ENCODE measurements at regions not wholly inside any gene's neighbourhood (a gene's known extent, or its start where the extent isn't known, plus 50 kb on each side); places are given as distances from the start of the nearest gene placed in this dataset.

DNA sequence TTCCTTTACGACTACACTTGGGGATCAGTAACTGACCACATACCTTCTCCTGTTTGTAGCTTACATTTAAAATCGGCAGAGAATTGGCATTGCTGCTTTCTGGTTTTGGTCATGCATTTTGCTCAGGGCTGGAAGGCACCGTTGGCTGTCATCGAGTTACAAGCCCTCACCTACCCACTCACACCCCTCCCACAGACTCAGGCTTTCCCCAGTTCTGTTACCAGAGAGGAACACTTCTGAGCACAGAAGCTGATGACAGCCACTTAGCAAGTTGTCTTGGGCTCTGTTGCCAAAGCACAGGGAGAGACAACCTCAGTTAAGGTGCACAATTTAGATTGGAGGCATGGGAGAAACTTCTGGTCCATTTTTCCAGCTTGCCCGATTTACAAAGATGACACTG lies 204.8 kb upstream of the TOPAZ1 start:
- in situ Hi-C loops (cut with HindIII; ENCODE audit: low pct_unique_long_range_greater_than_20kb, low sequenced_read_pairs) = no loop called here
- Histone ChIP-seq H3K4me1 (ENCODE audit: control insufficient read depth, insufficient read depth, low read length) (no peaks in the 10 kb centered on the region), H3K9me3 (ENCODE audit: control insufficient read depth, insufficient read depth, low read depth, low read length) (no peaks in the 10 kb centered on the region), H3K27me3 (ENCODE audit: control insufficient read depth, insufficient read depth, low read length) (peaks cover 2% of the 10 kb centered on the region; the same call in 1 of the 2 replicates), H3K27ac (ENCODE audit: low read length) (no peak overlapping the region), H3K4me3 (ENCODE audit: low read depth in 2 of 2, low read length in 2 of 2) (no peak overlapping the region), H3K36me3 (ENCODE audit: control insufficient read depth, insufficient read depth, low read length) (no peaks in the 10 kb centered on the region)
- no peak for ATAC-seq
- ChIA-PET POLR2A (no interaction called here), CTCF (no interaction called here)
- intact Hi-C loops (cut with micrococcal nuclease; ENCODE audit: unreplicated experiment) = no loop called here
- BruUV-seq (replicated peaks) = no TSS peak
- TF ChIP-seq, protein P1, sequence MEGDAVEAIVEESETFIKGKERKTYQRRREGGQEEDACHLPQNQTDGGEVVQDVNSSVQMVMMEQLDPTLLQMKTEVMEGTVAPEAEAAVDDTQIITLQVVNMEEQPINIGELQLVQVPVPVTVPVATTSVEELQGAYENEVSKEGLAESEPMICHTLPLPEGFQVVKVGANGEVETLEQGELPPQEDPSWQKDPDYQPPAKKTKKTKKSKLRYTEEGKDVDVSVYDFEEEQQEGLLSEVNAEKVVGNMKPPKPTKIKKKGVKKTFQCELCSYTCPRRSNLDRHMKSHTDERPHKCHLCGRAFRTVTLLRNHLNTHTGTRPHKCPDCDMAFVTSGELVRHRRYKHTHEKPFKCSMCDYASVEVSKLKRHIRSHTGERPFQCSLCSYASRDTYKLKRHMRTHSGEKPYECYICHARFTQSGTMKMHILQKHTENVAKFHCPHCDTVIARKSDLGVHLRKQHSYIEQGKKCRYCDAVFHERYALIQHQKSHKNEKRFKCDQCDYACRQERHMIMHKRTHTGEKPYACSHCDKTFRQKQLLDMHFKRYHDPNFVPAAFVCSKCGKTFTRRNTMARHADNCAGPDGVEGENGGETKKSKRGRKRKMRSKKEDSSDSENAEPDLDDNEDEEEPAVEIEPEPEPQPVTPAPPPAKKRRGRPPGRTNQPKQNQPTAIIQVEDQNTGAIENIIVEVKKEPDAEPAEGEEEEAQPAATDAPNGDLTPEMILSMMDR (IDR thresholded peaks at IDR 0.05) = no peak
- TF ChIP-seq, protein P2, sequence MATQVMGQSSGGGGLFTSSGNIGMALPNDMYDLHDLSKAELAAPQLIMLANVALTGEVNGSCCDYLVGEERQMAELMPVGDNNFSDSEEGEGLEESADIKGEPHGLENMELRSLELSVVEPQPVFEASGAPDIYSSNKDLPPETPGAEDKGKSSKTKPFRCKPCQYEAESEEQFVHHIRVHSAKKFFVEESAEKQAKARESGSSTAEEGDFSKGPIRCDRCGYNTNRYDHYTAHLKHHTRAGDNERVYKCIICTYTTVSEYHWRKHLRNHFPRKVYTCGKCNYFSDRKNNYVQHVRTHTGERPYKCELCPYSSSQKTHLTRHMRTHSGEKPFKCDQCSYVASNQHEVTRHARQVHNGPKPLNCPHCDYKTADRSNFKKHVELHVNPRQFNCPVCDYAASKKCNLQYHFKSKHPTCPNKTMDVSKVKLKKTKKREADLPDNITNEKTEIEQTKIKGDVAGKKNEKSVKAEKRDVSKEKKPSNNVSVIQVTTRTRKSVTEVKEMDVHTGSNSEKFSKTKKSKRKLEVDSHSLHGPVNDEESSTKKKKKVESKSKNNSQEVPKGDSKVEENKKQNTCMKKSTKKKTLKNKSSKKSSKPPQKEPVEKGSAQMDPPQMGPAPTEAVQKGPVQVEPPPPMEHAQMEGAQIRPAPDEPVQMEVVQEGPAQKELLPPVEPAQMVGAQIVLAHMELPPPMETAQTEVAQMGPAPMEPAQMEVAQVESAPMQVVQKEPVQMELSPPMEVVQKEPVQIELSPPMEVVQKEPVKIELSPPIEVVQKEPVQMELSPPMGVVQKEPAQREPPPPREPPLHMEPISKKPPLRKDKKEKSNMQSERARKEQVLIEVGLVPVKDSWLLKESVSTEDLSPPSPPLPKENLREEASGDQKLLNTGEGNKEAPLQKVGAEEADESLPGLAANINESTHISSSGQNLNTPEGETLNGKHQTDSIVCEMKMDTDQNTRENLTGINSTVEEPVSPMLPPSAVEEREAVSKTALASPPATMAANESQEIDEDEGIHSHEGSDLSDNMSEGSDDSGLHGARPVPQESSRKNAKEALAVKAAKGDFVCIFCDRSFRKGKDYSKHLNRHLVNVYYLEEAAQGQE (IDR thresholded peaks at IDR 0.05; ENCODE audit: insufficient read depth in 1 of 2, low read depth in 2 of 2, low read length in 1 of 2) = no peak
- TF ChIP-seq TCF7L2 (IDR thresholded peaks at IDR 0.05; ENCODE audit: low read depth, low read length) (no peak), POLR2AphosphoS5 (IDR thresholded peaks at IDR 0.05; ENCODE audit: low read depth, low read length) (no peak), SIN3A (IDR thresholded peaks at IDR 0.05; ENCODE audit: borderline replicate concordance, insufficient read depth, low read depth, low read length) (no peak)
- no peak for DNase-seq (ENCODE audit: low read depth, low spot score)

DNA sequence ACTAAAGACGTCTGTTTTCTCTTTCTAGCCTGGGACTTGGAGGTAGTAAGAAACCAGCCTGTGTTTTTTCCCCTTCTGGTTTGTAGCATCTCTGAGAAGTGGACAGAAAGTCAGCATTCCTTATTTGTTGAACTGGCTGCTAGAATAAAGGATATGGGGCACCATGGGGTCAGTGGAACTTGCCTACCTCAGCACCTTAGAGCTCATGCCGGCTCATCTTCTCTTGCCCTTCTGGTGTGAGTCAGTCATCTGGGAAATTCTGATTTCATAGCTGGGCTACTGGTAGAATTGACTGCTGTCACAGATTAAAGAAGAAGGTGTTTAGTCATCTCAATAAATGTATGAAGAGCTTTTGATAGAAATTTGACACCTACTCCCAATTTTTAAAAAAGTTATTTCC lies 202.7 kb upstream of the TOPAZ1 start:
- CTCF ChIA-PET = no interaction called here
- Histone ChIP-seq H3K27me3 (ENCODE audit: control insufficient read depth, insufficient read depth, low read length) (peaks cover 2% of the 10 kb centered on the region; the same call in 1 of the 2 replicates), H3K9me3 (ENCODE audit: control insufficient read depth, insufficient read depth, low read depth, low read length) (no peaks in the 10 kb centered on the region), H3K4me3 (ENCODE audit: low read depth in 2 of 2, low read length in 2 of 2) (no peak overlapping the region), H3K36me3 (ENCODE audit: control insufficient read depth, insufficient read depth, low read length) (no peaks in the 10 kb centered on the region), H3K27ac (ENCODE audit: low read length) (no peak overlapping the region), H3K4me1 (ENCODE audit: control insufficient read depth, insufficient read depth, low read length) (no peaks in the 10 kb centered on the region)
- in situ Hi-C loops (cut with HindIII; ENCODE audit: low pct_unique_long_range_greater_than_20kb, low sequenced_read_pairs) = no loop called here
- no TSS peak for BruUV-seq (replicated peaks)
- POLR2A ChIA-PET = no interaction called here
- TF ChIP-seq TCF7L2 (IDR thresholded peaks at IDR 0.05; ENCODE audit: low read depth, low read length) = no peak
- TF ChIP-seq, protein P1 (IDR thresholded peaks at IDR 0.05) = no peak
- TF ChIP-seq POLR2AphosphoS5 (IDR thresholded peaks at IDR 0.05; ENCODE audit: low read depth, low read length) = no peak
- TF ChIP-seq, protein P2 (IDR thresholded peaks at IDR 0.05; ENCODE audit: insufficient read depth in 1 of 2, low read depth in 2 of 2, low read length in 1 of 2) = no peak
- TF ChIP-seq SIN3A (IDR thresholded peaks at IDR 0.05; ENCODE audit: borderline replicate concordance, insufficient read depth, low read depth, low read length) = no peak
- no peak for DNase-seq (ENCODE audit: low read depth, low spot score)
- ATAC-seq = no peak
- intact Hi-C loops (cut with micrococcal nuclease; ENCODE audit: unreplicated experiment) = no loop called here

Measured in Panc1 (cell line).